Stimulated activated CD4-positive, alpha-beta T cell treated with anti-CD3 and anti-CD28 coated beads, Interleukin-2, amount 100 ng/mL, for 24 hours (primary cell): ENCODE measurements at regions not wholly inside any gene's neighbourhood (a gene's known extent, or its start where the extent isn't known, plus 50 kb on each side); places are given as distances from the start of the nearest gene placed in this dataset.

Source experiments
- DNase-seq, 2 donors: peaks; one replicate each; pipeline ENCODE4 v3.0.0-alpha.2; 2020

DNA sequence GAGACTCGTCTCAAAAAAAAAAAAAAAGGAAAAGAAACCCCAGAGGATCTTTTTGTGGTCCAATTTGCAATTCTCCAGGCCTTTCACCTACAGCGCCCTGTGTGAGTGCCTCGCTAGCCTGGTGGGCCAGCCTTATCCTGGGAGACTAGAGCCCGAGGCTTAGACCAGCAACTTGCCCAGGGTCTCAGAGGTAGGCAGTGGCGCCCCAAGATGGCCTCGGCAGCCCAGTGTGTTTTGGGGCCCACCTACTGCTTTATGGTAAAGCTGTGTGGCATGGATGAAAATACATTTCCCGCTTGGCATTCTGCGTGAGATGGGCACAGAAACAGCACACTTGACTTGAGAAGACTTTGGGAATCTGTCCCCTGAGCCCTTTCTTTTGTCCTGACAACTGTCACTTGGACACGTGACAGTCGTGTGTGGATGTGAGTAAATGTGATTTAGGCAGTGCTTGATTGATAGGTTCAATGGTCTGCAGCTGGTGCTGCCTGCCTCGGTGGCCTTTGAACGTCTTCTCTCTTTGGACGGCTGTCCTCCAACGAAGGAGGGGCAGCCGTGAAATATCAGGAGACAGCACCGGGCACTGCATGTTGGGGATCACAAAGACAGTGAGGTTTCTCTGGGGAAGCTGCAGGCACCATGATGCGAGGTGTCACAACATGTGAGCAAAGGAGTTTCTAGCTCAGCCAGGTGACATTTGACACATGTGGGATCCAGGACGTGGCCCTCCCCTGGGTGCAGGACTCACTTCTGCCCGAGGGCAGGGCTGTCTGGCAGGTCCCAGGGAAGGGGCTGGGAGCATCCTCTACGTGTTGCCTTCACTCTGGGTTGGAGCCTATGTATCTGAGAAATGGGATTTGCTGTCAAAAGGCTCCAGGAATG is 209.5 kb upstream of the TWIST2 start:
- DNase-seq = no peak

DNA sequence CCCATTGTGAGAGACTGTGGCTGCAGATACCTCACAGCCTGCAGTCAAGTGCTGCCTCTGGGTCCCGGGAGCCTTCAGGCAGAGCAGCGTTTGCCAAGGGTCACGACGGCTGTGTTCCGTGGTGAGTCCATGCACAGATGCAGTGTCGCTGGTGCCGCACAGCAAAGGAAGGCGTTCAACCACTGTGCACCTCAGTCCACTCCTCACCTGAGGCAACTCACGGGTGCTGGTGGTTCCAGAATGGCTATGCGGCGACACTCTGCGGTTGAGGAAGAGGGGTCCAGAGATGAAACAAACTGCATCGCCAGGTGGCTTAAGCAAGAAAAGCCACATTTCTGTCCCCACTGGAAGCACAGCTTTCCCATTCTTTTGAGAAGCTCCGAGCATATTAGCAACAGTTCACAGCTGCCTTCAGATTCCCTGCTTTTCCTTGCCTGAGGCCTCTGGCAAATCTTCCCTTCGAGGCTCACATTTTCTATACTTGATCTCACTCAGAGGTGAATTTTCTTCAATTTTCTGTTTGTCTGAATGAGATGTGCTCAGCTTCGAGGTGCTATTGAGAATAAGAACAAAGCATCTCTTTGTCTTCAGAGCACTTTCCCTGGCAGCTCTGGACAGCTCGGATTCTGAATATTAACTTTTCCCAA is 208.8 kb upstream of the TWIST2 start:
- no peak for DNase-seq

DNA sequence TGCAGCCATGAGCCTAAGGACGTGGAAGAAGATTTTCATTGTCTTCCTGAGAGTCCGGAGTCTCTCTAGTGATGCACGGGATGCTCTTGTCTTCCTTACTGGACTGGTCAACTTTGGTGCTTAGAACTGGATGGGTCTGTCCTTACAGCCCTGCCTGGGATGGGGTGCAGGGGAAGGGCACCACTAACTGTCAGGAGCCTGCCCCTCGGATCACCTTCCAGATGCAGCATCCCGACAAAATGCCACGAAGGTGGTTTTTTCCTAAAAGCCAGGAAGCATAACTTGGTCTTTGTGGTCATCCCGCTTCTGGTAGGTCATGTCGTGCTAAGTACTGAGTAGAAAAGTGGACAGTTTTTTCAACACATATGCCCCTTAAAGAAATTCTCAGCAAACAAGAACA is 207.4 kb upstream of the TWIST2 start:
- DNase-seq = no peak

DNA sequence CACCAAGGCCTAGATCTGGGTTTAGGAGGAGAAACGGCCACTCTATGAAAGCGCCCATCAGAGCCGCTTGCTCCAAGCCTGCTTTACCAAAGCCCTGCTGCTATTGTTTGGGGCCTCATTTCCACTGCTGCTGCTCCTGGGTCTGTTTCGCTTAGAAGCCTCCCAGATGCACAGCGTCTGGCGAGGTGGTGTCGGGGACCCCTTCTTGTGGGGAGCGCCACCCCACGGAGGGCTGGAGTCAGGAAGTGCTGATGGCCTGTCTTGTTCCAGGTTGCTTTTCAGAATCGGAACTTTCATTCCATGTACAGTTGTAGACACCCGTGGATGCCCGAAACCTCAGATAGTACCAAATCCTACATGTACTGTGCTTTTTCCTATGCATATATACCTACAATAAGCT is 204.9 kb upstream of the TWIST2 start:
- DNase-seq = no peak

DNA sequence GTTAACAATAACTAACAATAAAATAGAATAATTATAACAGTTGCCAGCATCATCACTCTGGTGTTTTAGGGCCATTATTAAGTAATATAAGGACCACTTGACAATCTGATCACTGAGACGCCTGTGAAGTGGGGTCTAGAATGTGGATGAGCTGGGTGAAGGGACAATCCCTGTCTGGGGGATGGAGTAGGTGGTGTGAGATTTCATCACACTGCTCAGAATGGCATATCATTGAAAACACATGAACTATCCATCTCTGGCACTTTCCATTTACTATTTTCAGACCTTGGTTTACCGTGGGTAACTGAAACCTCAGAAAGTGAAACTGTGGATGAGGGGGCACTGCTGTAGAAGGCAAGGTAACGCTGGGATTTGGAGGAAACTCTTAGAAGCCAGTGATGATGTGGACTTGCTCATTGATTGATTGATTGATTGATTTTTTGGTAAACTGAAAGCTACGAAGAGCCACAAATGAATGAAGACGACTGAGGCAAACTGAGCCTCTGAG is 204.4 kb upstream of the TWIST2 start:
- no peak for DNase-seq

DNA sequence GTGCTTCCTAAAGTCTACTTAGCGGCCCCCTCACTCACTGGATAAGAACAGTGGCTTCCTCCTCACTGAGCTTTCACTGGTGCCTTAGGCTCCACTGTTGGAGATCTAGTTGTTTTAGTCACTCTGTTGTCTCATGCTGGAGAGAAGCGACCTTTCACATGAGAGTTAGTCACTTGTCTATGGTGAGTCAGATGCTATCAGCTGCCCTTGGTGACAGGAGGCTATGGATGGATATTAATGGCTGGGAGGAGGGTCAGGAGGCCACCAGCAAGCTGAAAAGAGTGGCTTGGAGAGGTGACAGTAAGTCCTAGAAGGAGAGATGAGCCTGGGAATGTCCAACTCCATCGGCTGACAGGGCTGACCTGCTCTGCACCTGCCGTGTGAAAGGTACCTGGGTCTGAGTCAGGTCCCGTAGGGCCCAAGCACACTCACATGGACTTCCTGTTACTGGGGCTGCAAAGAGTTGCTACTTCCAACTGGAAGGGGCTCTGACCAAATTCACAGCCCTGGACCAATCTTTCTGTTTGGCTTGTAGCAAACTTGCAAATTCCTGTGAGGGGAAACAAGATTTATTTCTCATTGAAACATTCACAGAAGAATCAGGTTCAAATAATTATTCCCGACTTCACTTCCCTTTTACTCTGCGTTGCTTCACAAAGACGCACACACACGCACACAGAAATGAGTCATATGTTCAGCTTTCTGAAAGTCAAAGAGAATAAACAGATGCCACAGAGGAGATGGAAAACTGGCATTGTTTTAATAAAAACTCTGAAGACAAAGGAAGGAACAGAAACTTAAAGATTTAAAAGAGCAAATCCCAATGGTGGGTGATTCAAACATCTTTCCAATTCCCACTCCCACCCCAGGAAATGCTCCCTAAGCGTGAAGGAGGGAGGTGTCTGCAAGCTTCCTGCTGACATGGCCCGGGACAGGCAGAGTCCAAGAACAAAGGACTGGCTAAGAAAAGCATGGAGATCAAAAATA is 203.5 kb upstream of the TWIST2 start:
- no peak for DNase-seq

DNA sequence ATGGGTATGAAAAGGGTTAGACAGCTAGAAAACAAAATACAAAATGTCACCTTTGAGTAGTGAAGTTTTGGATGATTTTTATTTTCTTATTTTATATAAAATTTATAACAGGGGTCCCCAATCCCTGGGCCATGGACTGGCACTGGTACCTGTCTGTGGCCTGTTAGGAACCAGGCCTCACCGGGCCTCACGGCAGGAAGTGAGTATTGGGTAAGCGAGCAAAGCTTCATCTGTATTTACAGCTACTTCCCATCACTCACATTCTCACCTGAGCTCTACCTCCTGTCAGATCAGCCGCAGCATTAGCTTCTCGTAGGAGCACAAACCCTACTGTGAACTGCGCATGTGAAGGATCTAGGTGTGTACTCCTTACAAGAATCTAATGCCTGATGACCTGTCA is 202.8 kb upstream of the TWIST2 start:
- DNase-seq = no peak

DNA sequence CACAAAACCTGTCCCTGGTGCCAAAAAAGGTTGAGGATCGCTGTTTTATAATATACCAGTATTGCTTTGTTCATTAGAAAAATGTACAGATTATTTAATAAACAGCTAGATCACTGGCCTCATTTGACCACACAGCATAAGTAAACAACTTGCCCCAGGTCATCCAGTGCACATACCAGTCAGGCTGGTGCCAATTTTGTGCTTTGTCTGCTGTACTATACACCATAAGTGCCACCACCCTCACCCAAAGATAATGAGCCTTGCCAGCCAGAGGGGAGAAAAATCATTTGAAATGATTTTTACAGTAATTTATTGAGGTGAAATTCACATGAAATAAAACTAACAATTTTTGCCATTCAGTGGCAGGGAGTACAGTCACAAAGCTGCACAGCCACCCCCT is 202.2 kb upstream of the TWIST2 start:
- no peak for DNase-seq

DNA sequence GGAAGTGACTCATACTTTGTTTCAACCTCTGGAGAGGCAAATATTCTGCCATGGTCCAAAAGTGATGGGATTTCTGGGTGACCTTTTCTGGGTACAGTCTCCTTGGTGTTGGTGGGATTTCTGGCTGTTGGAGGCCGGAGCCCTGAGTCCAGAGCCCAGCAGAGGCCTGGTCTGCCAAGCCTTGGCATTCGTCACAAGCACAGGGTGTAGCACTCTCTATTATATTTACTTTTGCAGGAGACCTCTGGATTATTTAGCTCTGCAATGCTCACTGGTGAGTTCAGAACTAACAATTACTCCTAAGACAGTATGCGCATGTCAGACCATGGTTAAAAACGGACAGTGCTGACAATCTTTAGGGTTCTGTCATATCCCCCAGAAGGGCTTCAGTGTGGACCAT is 201.6 kb upstream of the TWIST2 start:
- no peak for DNase-seq

DNA sequence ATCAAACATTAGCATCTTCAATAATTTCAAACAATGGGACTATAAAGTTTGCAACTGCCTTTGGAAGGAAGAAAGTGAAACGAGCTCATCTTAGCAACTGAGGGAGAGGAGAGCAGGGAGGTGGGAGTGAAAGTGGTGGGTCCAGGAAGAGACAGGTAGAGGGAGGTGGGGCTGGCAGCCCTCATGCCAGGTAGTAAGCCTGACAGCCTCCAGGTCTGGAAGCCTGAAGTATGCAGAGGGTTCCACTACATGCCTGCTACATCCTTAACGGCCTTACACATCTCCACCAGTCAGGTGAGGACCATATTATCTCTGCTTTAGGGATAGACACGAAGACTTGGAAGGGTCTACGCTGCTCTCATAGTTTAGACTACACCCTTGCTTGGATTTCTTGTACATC is 201.1 kb upstream of the TWIST2 start:
- no peak for DNase-seq

DNA sequence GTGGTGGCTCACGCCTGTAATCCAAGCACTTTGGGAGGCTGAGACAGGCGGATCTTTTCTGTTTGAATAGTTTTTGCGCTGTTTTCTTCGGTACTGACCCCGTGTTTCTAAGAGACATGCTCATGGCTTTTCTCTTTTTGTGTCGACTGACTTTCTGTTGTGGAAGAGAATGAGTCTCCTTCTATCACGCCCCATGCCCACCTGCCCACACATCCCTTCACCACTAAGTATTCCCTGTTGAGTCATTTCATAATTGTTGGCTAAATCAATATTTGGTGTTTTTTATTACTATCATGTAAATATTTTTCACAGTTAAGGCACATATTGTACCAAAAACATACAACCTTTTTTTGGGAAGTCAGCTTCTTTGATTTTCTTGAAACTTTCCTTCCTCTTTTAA is 198.8 kb upstream of the TWIST2 start:
- no peak for DNase-seq

DNA sequence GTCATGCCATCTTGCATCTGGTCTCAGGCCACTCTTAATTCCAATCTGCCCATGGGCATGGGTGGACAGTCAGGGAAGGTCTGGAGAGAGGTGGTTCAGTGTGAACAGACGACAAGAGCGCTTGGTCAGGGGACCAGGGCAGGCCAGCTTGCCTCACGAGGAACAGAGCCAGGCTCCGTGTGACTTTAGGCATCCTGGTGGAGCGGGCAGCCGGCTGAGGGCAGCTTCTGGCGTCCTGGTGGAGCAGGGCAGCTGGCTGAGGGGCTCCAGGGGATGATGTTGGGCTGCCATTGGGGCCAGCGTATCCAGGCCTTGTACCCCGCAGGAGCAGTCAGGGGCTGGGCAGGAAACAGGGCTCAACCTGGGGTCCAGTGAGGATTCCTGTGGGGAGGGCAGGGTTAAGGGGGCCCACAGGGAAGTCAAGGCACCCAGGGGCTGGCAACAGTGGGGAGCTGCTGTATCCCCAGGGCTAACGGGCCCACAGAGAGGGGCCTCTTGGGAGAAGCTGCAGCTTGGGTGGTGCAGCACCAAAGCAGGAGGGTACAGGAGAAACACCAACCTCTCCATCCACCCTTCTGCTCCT is 197.9 kb upstream of the TWIST2 start:
- no peak for DNase-seq

DNA sequence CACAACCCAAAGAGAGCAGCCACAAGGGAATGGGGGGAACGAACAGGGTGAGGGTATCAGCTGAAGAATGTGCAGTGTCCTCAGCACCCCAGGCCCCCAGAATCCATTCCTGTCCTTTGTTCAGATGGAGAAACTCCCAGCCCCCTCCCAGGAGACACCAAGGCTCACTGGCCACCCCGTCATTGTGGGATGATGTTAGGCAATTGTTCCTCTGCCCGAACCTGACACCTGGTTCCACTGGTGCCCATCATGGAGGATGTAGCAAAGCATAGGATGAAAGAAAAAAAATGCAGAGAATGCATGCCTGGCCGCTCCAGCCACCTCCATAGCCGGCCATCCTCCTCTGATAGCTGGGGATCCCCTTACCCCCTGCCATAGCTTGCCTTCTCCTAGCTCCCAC is 197.3 kb upstream of the TWIST2 start:
- DNase-seq = no peak

DNA sequence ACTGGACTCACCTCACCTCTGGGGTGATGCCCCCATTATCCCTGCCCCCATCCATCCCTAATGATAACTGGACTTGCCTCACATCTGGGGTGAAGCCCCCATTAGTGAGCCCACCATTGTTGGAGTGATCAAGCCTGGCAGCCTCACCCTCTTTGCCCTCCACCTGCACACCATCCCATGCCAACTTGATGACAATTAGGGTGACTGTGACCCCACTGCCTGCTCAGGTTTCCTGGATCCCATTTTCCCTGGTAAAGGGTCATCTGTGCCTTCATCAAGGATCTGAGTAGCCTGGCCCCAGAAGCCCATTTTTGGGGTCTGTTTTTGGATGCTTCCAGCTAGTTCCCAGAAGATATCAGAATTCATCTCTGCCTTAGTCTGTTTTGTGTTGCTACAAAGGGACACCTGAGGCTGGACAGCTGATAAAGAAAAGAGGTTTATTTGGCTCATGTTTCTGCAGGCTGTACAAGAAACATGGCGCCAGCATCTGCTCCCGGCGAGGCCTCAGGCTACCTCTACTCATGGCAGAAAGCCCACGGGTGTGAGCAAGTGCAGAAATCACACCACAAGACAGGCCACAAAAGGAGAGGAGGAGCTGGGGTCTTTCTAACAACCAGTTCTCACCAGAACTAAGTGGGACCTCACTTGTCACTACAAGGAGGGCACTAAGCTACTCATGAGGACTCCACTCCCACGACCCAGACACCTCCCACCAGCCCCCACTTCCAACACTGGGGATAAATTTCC is 196.4 kb upstream of the TWIST2 start:
- no peak for DNase-seq

DNA sequence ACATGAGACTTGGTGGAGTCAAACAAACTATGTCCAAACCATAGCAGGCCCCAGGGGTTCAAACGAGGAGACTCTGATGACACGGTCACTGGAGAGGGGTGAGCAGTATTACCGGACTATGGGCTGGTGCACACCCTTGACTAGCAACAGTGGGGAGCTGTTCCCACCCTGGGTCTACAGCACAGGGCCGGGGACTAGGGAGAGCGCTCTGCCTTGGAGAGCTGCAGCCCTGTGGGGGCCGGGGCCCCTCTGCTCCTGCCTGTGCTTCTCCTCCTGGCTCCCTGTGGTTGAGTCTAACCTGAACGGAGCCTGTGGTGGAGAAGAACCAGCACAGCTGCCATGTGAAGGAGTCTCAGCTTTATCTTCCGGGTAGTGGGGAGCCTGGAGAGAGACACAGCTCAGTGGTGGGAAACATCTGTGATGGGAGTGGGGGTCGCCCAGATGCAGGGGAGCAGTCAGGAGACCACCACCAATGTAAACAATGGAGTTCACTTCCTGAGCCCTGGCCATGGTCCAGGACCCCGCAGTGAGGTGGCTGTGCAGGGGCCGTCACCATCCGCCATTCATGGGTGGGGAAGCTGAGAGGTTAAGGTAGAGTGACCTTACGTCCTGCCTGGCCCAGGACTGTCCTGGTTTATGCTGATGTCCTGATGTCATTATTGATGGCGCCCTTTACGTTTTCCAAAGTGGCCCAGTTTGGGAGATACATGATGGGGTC is 195.7 kb upstream of the TWIST2 start:
- DNase-seq = no peak

DNA sequence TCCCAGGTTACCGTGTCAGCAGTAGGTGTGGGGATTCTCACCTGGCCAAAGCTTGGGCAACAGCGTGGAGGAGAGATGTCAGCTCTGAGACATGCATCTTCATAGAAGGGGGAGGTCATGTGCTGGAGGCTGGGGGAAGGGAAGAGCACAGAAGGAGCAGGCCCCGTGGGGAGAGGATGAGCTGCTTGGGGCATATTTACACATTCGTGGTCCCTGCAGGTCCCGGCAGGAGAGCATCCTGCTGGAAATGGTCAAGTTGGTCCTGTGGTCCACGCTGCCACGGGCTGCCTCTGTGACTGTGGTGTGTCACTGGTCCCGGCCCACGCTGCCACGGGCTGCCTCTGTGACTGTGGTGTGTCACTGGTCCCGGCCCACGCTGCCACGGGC is 195.1 kb upstream of the TWIST2 start:
- no peak for DNase-seq

DNA sequence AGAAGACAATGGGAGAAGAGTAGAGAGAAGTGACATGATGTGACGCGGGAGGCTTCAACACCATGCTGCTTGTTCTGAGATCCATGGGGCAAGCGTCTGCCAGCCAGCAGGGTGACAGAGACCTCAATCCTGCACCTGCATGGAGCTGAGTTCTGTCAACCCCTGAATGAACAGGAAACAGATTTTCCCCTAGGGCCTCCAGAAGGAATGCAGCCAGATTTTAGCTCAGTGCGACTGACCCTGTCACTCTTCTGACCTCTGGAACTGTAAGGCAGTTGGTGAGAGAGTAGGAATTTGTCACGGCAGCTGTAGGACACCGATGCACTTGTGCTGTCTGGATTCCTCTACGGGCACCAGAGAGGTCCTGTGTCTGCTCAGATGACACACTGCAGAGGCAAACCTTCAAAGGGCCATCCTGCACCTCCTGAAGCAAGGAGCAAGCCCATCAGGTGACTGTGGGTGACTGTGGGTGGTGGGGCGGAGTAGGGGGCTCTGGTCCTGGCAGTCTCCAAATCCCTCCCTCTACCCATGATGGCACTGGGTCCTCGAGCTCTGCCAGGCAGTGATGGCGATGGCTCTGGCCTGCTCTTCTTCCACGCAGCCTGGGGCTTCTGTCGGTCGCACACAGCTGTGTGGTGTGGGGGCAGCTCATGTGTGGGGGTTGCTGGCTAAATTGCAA is 194.3 kb upstream of the TWIST2 start:
- DNase-seq = no peak

DNA sequence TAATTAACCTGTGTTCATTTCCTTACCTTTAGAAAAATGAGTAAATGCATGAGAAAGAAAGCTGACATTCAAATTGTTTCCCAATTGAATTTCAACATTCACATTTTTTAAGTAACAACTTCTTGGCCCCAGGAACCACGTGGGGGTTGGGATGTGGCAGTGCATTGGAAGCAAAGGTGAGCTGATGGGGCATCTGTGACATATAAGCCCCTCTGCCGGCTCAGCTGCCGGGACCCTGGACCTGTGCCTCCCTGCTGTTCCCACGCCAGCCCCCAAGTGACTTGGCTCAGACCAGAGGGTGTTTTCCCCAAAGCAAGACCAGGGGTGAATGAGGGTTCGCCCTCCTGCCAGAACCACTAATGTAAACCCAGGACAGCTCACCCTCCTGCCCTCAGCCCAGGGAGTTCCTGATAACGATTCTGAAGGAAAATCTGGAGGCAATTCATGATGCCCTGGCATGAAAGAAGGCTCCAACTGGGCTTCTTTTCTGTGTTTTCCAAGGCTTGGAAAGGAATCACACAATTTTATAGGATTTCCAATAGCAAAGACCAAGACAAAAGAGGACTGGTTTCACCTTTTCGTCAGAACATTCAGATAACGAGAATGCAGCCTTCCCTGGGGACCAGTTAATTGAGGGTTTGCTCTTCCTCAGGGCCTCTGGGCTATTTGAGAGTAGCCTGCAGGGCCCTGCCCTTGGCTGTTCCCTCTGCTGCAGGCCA is 193.2 kb upstream of the TWIST2 start:
- no peak for DNase-seq

DNA sequence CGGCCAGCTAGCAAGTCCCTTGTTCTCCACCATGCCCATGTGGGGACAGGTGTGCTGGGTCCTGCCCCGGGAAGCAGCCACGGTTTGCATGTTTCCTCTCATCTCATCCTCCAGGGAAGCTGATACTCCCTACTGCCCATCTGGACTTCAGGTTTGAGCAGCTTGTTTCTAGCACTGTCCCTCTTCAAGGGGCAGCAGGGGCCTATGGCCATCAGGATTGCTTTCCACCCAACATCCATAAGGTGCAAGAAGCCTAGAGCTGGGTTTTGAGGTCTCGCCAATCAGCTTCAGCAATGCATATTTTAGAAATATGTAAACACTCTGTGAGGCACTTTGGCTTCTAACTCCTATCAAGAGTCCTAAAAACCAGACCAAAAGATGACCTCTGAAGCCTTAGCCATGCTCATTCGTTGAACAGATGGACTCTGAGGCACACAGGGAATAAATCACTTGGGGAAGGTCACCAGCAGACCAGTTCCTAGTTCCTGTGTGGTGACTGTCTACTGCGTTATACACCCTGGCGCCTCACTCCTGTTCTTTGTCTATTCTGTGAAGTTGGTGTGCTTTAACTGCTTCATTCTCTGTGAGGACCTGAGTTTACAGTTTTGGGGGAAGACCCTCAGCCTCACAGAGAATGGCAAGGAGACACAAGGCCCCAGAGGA is 192.6 kb upstream of the TWIST2 start:
- DNase-seq = no peak
